CD8-positive, alpha-beta memory T cell (primary cell): ENCODE measurements at regions not wholly inside any gene's neighbourhood (a gene's known extent, or its start where the extent isn't known, plus 50 kb on each side); places are given as distances from the start of the nearest gene placed in this dataset.

Source experiments
- CTCF ChIA-PET: fragments of 350-600 bp; sonication (Branson Sonifier 250); formaldehyde crosslinking; loops from one replicate; lab custom pipeline; 2021; ENCODE audit warnings: antibody characterized with exemption; lab: Charles Lee
- POLR2A ChIA-PET: fragments of 350-600 bp; sonication (Branson Sonifier 250); formaldehyde crosslinking; loops from one replicate; lab custom pipeline; 2021; ENCODE audit warnings: antibody characterized with exemption; lab: Charles Lee
- DNase-seq, 5 donors: peaks; one replicate each; pipeline versions ENCODE4 v3.0.0 to v3.0.0-alpha.2; 2020 to 2022; ENCODE audit warnings: mixed read lengths in 1 of 5
- H3K27ac ChIP-seq: one replicate; pipeline ENCODE4 v1.7.0; 2013; ENCODE audit warnings: low read depth, mild to moderate bottlenecking, low read length, moderate library complexity
- H3K27me3 ChIP-seq: 2 replicates; pipeline ENCODE4 v1.7.0; 2013; ENCODE audit warnings: low read length, mild to moderate bottlenecking; ENCODE audit not compliant: insufficient read depth, poor library complexity, severe bottlenecking
- H3K36me3 ChIP-seq: 2 replicates; pipeline ENCODE4 v1.7.0; 2013; ENCODE audit warnings: mild to moderate bottlenecking, low read length, moderate library complexity; ENCODE audit not compliant: insufficient read depth
- H3K4me1 ChIP-seq: 2 replicates; pipeline ENCODE4 v1.7.0; 2013; ENCODE audit warnings: mild to moderate bottlenecking, low read length, moderate library complexity; ENCODE audit not compliant: insufficient read depth
- H3K4me3 ChIP-seq: 2 replicates; pipeline ENCODE4 v1.7.0; 2013; ENCODE audit warnings: mild to moderate bottlenecking, low read length
- H3K9me3 ChIP-seq: 2 replicates; pipeline ENCODE4 v1.7.0; 2013; ENCODE audit warnings: mild to moderate bottlenecking, low read length
- H3K27ac Mint-ChIP-seq, 8 donors: one replicate each; pipeline ENCODE4 v1.8.0; 2020 to 2021; ENCODE audit warnings: mixed read lengths in 8 of 8, mild to moderate bottlenecking in 6 of 8, inconsistent platforms in 3 of 8, moderate library complexity in 3 of 8
- H3K27me3 Mint-ChIP-seq, 2 donors: one replicate each; pipeline ENCODE4 v1.8.0; 2020 to 2021; ENCODE audit warnings: mixed read lengths in 2 of 2, mild to moderate bottlenecking in 1 of 2, moderate library complexity in 1 of 2
- H3K36me3 Mint-ChIP-seq, 3 donors: one replicate each; pipeline ENCODE4 v1.8.0; 2020 to 2021; ENCODE audit warnings: mixed read lengths in 3 of 3, inconsistent platforms in 1 of 3, mild to moderate bottlenecking in 1 of 3
- H3K4me1 Mint-ChIP-seq, 3 donors: one replicate each; pipeline ENCODE4 v1.8.0; 2020 to 2021; ENCODE audit warnings: mixed read lengths in 3 of 3, inconsistent platforms in 1 of 3, mild to moderate bottlenecking in 1 of 3
- H3K4me3 Mint-ChIP-seq, 7 donors: one replicate each; pipeline ENCODE4 v1.8.0; 2020 to 2021; ENCODE audit warnings: mixed read lengths in 7 of 7, mild to moderate bottlenecking in 6 of 7, moderate library complexity in 4 of 7, inconsistent platforms in 2 of 7
- H3K9me3 Mint-ChIP-seq, 5 donors: one replicate each; pipeline ENCODE4 v1.8.0; 2020 to 2022; ENCODE audit warnings: mixed read lengths in 5 of 5, mild to moderate bottlenecking in 3 of 5, moderate library complexity in 2 of 5, inconsistent platforms in 1 of 5

GRCh38 chr15:93399121-93399520, 310.1 kb upstream of the RGMA start:
- POLR2A ChIA-PET: interaction anchor here (0.6 kb wide), 1 partner anchor 432 kb away, joined by 3 read pairs; no protein-coding TSS in a partner anchor
- no peaks in the 10 kb centered on the region for H3K9me3 ChIP-seq
- Mint-ChIP-seq H3K27ac (no peak overlapping the region), H3K9me3 (peaks cover 0 to 11% (median 2%) of the 10 kb centered on the region in 5 donors), H3K4me3 (no peak overlapping the region), H3K27me3 (peaks cover 13 to 44% of the 10 kb centered on the region in 2 donors), H3K36me3 (no peaks in the 10 kb centered on the region), H3K4me1 (no peaks in the 10 kb centered on the region)
- H3K36me3 ChIP-seq: no peaks in the 10 kb centered on the region
- H3K27ac ChIP-seq: no peak overlapping the region
- H3K27me3 ChIP-seq: no peaks in the 10 kb centered on the region
- H3K4me1 ChIP-seq: no peaks in the 10 kb centered on the region
- CTCF ChIA-PET: no interaction called here
- H3K4me3 ChIP-seq: no peak overlapping the region
- DNase-seq: no peak

- peaks cover 2 to 5% of the 10 kb centered on the region in 2 donors for H3K27me3 Mint-ChIP-seq
- no peak overlapping the region for H3K27ac Mint-ChIP-seq
- H3K36me3 Mint-ChIP-seq: no peaks in the 10 kb centered on the region
- CTCF ChIA-PET: no interaction called here
- H3K4me3 Mint-ChIP-seq: no peak overlapping the region
- no peak for DNase-seq
- Histone ChIP-seq H3K9me3 (no peaks in the 10 kb centered on the region), H3K27ac (no peak overlapping the region), H3K36me3 (no peaks in the 10 kb centered on the region), H3K27me3 (no peaks in the 10 kb centered on the region), H3K4me1 (no peaks in the 10 kb centered on the region), H3K4me3 (no peak overlapping the region)
- peaks cover 0 to 13% (median 4%) of the 10 kb centered on the region in 5 donors for H3K9me3 Mint-ChIP-seq
- POLR2A ChIA-PET: no interaction called here
- H3K4me1 Mint-ChIP-seq: no peaks in the 10 kb centered on the region
Measured at GRCh38 chr15:93389211-93389610, 300.2 kb upstream of the RGMA start.

DNA sequence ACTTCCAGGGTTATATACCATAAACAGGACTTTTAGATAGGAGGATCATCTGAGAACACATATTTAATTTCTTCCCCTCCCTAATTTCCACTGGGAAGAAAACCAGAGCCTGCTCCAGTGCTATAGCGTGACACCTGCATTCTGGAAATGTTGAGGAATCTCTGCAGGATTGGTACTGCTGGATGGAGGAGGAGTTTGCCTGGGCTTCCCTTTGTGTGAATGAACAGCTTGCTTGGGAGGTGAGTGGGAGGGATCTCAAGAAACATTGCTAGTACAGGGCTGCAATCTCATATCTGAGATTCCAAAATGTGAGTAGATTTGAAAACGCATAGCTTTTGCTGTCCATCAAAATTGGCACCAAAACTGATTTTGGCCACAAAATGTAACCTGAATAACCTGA, 295.9 kb upstream of the RGMA start:
- POLR2A ChIA-PET: no interaction called here
- Mint-ChIP-seq H3K4me1 (no peaks in the 10 kb centered on the region), H3K4me3 (no peak overlapping the region), H3K27me3 (peaks cover 1 to 14% of the 10 kb centered on the region in 2 donors), H3K36me3 (no peaks in the 10 kb centered on the region), H3K27ac (no peak overlapping the region), H3K9me3 (no peaks in the 10 kb centered on the region)
- H3K4me3 ChIP-seq: no peak overlapping the region
- DNase-seq: no peak
- no peaks in the 10 kb centered on the region for H3K27me3 ChIP-seq
- CTCF ChIA-PET: no interaction called here
- no peaks in the 10 kb centered on the region for H3K36me3 ChIP-seq
- no peak overlapping the region for H3K27ac ChIP-seq
- H3K9me3 ChIP-seq: no peaks in the 10 kb centered on the region
- H3K4me1 ChIP-seq: no peaks in the 10 kb centered on the region

GRCh38 chr15:93382200-93382820, 293.3 kb upstream of the RGMA start:
- Histone ChIP-seq H3K4me1 (no peaks in the 10 kb centered on the region), H3K4me3 (no peak overlapping the region), H3K27ac (no peak overlapping the region), H3K27me3 (no peaks in the 10 kb centered on the region), H3K9me3 (no peaks in the 10 kb centered on the region), H3K36me3 (no peaks in the 10 kb centered on the region)
- ChIA-PET POLR2A (no interaction called here), CTCF (no interaction called here)
- no peaks in the 10 kb centered on the region for H3K9me3 Mint-ChIP-seq
- no peaks in the 10 kb centered on the region for H3K36me3 Mint-ChIP-seq
- H3K4me3 Mint-ChIP-seq: no peak overlapping the region
- DNase-seq: no peak
- H3K27me3 Mint-ChIP-seq: peaks cover 7 to 14% of the 10 kb centered on the region in 2 donors
- no peaks in the 10 kb centered on the region for H3K4me1 Mint-ChIP-seq
- H3K27ac Mint-ChIP-seq: no peak overlapping the region

GRCh38 chr15:93378558-93378957, 289.5 kb upstream of the RGMA start:
- H3K27ac Mint-ChIP-seq: no peak overlapping the region
- no peak overlapping the region for H3K4me3 Mint-ChIP-seq
- H3K4me3 ChIP-seq: no peak overlapping the region
- H3K4me1 Mint-ChIP-seq: no peaks in the 10 kb centered on the region
- H3K4me1 ChIP-seq: no peaks in the 10 kb centered on the region
- H3K9me3 ChIP-seq: no peaks in the 10 kb centered on the region
- no peaks in the 10 kb centered on the region for H3K9me3 Mint-ChIP-seq
- H3K36me3 ChIP-seq: no peaks in the 10 kb centered on the region
- H3K27me3 Mint-ChIP-seq: peaks cover 11 to 31% of the 10 kb centered on the region in 2 donors
- CTCF ChIA-PET: no interaction called here
- H3K27me3 ChIP-seq: no peaks in the 10 kb centered on the region
- no peak for DNase-seq
- no peaks in the 10 kb centered on the region for H3K36me3 Mint-ChIP-seq
- POLR2A ChIA-PET: no interaction called here
- no peak overlapping the region for H3K27ac ChIP-seq

- Mint-ChIP-seq H3K36me3 (no peaks in the 10 kb centered on the region), H3K4me1 (no peaks in the 10 kb centered on the region), H3K9me3 (no peaks in the 10 kb centered on the region), H3K27ac (no peak overlapping the region), H3K27me3 (peaks cover 14 to 45% of the 10 kb centered on the region in 2 donors), H3K4me3 (no peak overlapping the region)
- Histone ChIP-seq H3K4me3 (no peak overlapping the region), H3K4me1 (no peaks in the 10 kb centered on the region), H3K27ac (no peak overlapping the region), H3K27me3 (no peaks in the 10 kb centered on the region), H3K36me3 (no peaks in the 10 kb centered on the region), H3K9me3 (no peaks in the 10 kb centered on the region)
- DNase-seq: no peak
- ChIA-PET POLR2A (no interaction called here), CTCF (no interaction called here)
Measured at GRCh38 chr15:93372865-93373223, 283.8 kb upstream of the RGMA start.

GRCh38 chr15:93372208-93372864, 283.3 kb upstream of the RGMA start:
- peaks cover 11 to 48% of the 10 kb centered on the region in 2 donors for H3K27me3 Mint-ChIP-seq

DNA sequence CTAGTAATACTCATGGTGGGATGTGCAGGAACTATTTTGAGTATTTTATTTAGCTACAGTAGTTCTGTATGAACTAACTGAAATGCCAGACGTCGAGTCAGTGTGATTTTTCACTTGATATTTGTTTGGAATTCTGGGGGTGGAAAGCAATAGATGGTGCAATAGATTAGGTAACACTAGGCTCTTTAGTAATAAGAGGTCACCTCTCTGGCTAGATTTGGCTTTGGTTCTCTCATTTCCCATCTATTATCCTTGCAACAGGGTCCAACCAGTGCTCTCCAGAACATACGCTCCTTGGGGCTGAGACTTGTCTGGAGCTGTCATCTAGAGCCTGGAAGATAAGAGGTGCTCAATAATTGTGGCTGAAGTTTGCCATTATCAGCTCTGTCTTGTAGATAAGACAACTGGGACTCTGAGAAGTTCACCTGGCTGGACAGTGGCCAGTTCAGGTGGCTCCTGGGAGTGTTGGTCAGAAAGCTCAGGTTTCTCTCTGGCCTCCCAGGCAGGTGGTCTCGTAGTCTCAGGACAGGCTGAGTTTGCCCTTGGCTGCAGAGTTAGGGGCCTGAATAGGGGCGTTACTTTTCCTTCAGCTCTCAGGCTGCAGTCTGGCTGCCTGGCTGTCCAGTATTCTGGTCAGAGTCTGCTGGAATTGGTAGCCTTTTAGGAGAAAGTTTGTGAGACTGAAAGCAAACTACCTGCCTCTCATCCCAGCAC, 277.5 kb upstream of the RGMA start:
- Histone ChIP-seq H3K4me3 (no peak overlapping the region), H3K27ac (no peak overlapping the region), H3K27me3 (peaks cover 4% of the 10 kb centered on the region), H3K36me3 (no peaks in the 10 kb centered on the region), H3K9me3 (no peaks in the 10 kb centered on the region), H3K4me1 (no peaks in the 10 kb centered on the region)
- Mint-ChIP-seq H3K36me3 (no peaks in the 10 kb centered on the region), H3K27me3 (peaks cover 19 to 38% of the 10 kb centered on the region in 2 donors), H3K9me3 (no peaks in the 10 kb centered on the region), H3K27ac (no peak overlapping the region), H3K4me3 (no peak overlapping the region), H3K4me1 (no peaks in the 10 kb centered on the region)
- POLR2A ChIA-PET: no interaction called here
- CTCF ChIA-PET: no interaction called here
- no peak for DNase-seq

More at GRCh38 chr15:93372208-93372864, 283.3 kb upstream of the RGMA start:
- H3K27ac ChIP-seq: no peak overlapping the region
- no peaks in the 10 kb centered on the region for H3K9me3 ChIP-seq
- Mint-ChIP-seq H3K4me3 (no peak overlapping the region), H3K4me1 (no peaks in the 10 kb centered on the region), H3K9me3 (no peaks in the 10 kb centered on the region), H3K36me3 (no peaks in the 10 kb centered on the region), H3K27ac (no peak overlapping the region)
- DNase-seq: no peak
- ChIA-PET CTCF (no interaction called here), POLR2A (no interaction called here)
- H3K4me3 ChIP-seq: no peak overlapping the region
- H3K27me3 ChIP-seq: no peaks in the 10 kb centered on the region
- no peaks in the 10 kb centered on the region for H3K4me1 ChIP-seq
- H3K36me3 ChIP-seq: no peaks in the 10 kb centered on the region
